ENCODE measurements at regions not wholly inside any gene's neighbourhood (a gene's known extent, or its start where the extent isn't known, plus 50 kb on each side); places are given as distances from the start of the nearest gene placed in this dataset.

GRCh38 chr2:163887182-163887581 lies 151.4 kb upstream of the FIGN start:
- TF ChIP-seq, protein P1, sequence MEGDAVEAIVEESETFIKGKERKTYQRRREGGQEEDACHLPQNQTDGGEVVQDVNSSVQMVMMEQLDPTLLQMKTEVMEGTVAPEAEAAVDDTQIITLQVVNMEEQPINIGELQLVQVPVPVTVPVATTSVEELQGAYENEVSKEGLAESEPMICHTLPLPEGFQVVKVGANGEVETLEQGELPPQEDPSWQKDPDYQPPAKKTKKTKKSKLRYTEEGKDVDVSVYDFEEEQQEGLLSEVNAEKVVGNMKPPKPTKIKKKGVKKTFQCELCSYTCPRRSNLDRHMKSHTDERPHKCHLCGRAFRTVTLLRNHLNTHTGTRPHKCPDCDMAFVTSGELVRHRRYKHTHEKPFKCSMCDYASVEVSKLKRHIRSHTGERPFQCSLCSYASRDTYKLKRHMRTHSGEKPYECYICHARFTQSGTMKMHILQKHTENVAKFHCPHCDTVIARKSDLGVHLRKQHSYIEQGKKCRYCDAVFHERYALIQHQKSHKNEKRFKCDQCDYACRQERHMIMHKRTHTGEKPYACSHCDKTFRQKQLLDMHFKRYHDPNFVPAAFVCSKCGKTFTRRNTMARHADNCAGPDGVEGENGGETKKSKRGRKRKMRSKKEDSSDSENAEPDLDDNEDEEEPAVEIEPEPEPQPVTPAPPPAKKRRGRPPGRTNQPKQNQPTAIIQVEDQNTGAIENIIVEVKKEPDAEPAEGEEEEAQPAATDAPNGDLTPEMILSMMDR (IDR thresholded peaks at IDR 0.05) = no peak
- TF ChIP-seq POLR2A (IDR thresholded peaks at IDR 0.05) = no peak
- no peak overlapping the region for H3K4me3 ChIP-seq
- no peak for DNase-seq
- H3K27me3 ChIP-seq = no peaks in the 10 kb centered on the region
- H3K36me3 ChIP-seq = no peaks in the 10 kb centered on the region
- H3K9me3 ChIP-seq = no peaks in the 10 kb centered on the region
- H3K27ac ChIP-seq = no peak overlapping the region
- no peaks in the 10 kb centered on the region for H3K4me1 ChIP-seq
- intact Hi-C loops (cut with DNase I; ENCODE audit: low total_unique reads) = no loop called here

DNA sequence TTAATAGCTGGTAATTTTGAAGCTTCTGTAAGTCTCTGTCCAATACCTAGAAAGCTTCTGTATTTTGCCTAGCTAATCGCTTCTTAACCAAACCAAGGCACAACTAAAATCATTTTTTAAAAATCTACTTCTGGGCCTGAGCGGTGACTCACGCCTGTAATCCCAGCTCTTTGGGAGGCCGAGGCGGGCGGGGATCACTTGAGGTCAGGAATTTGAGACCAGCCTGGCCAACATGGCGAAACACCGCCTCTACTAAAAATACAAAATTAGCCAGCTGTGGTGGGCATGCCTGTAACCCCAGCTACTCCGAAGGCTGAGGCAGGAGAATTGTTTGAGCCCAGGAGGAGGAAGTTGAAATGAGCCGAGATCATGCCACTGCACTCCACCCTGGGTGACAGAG lies 148.6 kb upstream of the FIGN start:
- no peak overlapping the region for H3K4me3 ChIP-seq
- no peaks in the 10 kb centered on the region for H3K9me3 ChIP-seq
- H3K27ac ChIP-seq = no peak overlapping the region
- TF ChIP-seq, protein P1 (IDR thresholded peaks at IDR 0.05) = no peak
- no peak for TF ChIP-seq POLR2A (IDR thresholded peaks at IDR 0.05)
- H3K4me1 ChIP-seq = no peaks in the 10 kb centered on the region
- no peaks in the 10 kb centered on the region for H3K36me3 ChIP-seq
- intact Hi-C loops (cut with DNase I; ENCODE audit: low total_unique reads) = no loop called here
- no peak for DNase-seq
- H3K27me3 ChIP-seq = no peaks in the 10 kb centered on the region

DNA sequence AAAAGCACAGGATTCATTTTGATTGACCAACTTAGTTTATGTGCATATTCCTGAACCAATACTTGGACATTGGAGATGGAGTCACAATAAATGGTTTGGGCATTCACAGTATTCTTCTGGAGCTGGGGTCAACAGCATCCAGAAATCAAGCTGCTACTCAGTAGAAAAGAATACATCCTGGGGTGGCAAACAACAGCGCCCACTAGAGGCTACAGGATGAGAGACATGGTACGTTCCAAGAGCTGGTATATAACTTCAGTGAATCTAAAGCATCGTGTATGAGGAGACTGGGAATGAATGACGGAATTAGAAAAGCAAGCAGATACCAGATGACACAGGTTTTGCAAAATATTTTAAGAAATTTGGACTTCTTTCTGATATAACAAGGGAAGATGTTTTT lies 142.9 kb upstream of the FIGN start:
- intact Hi-C loops (cut with DNase I; ENCODE audit: low total_unique reads) = no loop called here
- Histone ChIP-seq H3K36me3 (no peaks in the 10 kb centered on the region), H3K9me3 (no peaks in the 10 kb centered on the region), H3K27me3 (no peaks in the 10 kb centered on the region), H3K27ac (no peak overlapping the region), H3K4me3 (no peak overlapping the region), H3K4me1 (peaks cover 0 to 5% of the 10 kb centered on the region in 2 donors)
- DNase-seq = no peak
- no peak for TF ChIP-seq POLR2A (IDR thresholded peaks at IDR 0.05)
- TF ChIP-seq, protein P1 (IDR thresholded peaks at IDR 0.05) = no peak

- Histone ChIP-seq H3K27me3 (no peaks in the 10 kb centered on the region), H3K27ac (peak overlapping the region in 1 of 2 donors; percentile 22), H3K4me1 (peaks cover 0 to 5% of the 10 kb centered on the region in 2 donors), H3K4me3 (no peak overlapping the region), H3K9me3 (no peaks in the 10 kb centered on the region), H3K36me3 (no peaks in the 10 kb centered on the region)
- TF ChIP-seq, protein P1 (IDR thresholded peaks at IDR 0.05) = no peak
- intact Hi-C loops (cut with DNase I; ENCODE audit: low total_unique reads) = no loop called here
- no peak for DNase-seq
These were observed 141.5 kb upstream of the FIGN start for GRCh38 chr2:163877316-163877715.

DNA sequence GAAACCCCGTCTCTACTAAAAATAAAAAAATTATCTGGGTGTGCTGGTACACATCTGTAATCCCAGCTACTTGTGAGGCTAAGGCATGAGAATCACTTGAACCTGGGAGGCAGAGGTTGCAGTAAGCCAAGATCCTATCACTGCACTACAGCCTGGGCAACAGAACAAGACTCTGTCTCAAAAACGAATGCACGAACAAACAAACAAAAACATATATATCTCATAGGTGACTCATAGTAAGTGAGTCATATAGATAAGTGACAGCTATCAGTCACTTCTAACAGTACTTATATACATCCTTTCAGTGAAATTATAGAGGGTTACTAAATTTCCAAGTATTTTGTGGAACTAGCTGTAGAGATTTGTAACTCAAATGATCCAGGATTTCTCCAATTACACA lies 127.3 kb upstream of the FIGN start:
- no peak for DNase-seq
- Histone ChIP-seq H3K4me1 (no peaks in the 10 kb centered on the region), H3K27me3 (no peaks in the 10 kb centered on the region), H3K9me3 (no peaks in the 10 kb centered on the region), H3K4me3 (no peak overlapping the region), H3K27ac (no peak overlapping the region), H3K36me3 (no peaks in the 10 kb centered on the region)
- intact Hi-C loops (cut with DNase I; ENCODE audit: low total_unique reads) = no loop called here
- TF ChIP-seq, protein P1 (IDR thresholded peaks at IDR 0.05) = no peak
- TF ChIP-seq POLR2A (IDR thresholded peaks at IDR 0.05) = no peak
